GM21717 (cell line): ENCODE measurements at regions not wholly inside any gene's neighbourhood (a gene's known extent, or its start where the extent isn't known, plus 50 kb on each side); places are given as distances from the start of the nearest gene placed in this dataset.

Source experiments
- ATAC-seq: cut with Tn5 transposase; IDR thresholded peaks from one replicate; pipeline ENCODE4 v1.9.1; 2021; ENCODE audit warnings: mild to moderate bottlenecking, moderate library complexity; ENCODE audit not compliant: unreplicated experiment

DNA sequence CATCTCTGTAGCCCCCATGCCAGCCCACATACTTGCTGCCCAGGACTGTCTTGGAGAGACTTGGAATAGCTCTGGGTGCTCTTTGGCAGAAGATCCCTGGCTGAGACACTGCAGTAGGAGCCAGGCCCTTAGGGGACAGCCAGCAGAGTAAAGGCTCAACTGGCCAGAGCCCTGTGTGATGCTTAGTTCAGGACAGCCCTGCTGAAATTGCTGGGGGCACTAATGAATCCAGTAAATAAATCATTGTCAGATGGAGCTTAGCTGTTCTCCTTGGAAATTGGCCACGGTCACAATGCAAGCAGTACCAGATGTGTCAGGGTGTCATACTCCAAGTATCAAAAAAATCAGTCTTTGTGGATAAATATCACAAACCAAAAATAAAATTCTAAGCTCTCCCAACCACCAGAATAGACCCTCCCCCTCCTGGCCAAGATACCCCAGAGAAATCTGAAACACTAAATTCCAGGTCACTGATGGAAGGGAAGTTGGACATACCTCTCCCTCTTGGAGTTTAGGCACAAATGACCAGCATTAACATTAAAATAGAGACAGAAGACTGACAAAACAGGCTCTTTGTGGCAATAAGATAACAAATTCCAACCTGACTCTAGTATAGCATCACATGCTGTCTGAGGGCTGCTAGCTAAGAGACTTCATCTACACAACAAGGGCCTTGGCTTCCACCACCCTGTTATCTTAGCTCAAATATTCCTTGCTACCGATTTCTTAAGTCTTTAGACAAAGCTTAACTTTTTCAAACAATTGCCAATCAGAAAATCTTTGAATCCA, 83.2 kb upstream of the DNAH14 start:
- no peak for ATAC-seq

DNA sequence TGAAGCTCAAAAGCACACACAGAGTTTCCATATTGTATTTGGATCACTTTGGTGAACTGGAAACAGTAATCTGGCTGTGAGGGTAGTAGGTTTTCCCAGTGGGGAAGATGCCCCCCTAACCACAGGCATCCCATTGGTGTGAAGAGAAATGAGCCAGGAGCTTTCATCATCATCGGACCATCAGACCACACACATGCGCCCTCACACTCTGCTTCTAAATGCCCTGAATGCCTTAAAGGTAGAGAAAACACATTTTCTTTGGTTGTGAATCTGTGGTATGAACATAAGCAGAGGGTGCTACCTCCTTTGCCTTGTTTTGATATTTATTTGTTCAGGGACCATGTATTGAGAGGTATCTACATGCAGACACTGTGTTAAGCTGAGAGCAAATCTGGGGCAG, 79.0 kb upstream of the DNAH14 start:
- ATAC-seq: no peak

DNA sequence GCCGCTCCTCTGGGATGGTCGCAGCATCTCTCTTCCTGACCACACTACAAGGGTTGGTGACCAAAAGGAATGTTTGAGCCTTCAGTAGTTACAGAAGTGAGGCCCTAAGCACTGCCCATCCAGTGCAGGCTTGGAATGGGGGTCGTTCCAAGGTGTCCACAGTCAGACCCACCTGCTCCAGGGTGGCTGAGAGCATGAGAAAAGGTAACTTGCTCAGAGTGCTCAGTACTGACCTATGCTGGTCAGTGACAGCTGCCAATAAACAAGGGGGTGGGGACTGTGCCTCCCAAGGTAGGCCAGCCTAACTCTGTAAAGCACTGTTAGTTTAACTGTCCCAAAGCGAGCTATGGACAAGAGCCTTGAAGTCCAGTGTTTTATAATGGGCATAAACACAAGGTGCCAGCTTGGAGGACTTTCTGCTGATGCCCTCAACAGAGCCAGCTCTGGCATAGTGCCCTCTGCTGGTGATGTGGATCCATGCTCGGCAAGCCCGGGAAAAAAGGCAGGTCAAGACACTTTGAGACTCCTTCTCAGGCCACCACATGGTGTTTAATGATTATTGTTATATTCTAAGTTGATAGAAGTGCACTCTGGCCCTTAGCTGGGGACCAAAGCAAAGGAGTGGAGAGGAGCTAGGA, 78.1 kb upstream of the DNAH14 start:
- peak; percentile 76 for ATAC-seq

DNA sequence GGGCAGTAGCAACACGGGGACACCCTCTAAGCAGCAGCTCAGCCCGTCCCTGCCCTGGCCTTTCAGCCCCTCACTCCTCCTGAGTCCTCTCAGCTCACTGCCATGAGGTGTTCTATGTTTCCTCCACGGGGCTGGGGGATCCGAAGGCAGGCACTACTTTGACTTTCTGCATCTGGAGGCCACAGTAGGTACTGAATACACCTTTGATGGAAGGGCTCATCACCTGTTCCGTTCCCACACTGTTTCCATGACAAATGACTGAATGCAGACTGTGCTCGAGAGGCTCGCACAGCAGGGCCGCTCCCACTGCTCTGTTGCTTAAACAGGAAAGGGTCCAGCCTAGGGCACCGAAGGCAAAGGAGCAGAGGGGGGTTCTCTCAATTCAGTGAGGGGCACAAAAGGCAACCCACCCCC, 77.6 kb upstream of the DNAH14 start:
- ATAC-seq: peak; percentile 13

DNA sequence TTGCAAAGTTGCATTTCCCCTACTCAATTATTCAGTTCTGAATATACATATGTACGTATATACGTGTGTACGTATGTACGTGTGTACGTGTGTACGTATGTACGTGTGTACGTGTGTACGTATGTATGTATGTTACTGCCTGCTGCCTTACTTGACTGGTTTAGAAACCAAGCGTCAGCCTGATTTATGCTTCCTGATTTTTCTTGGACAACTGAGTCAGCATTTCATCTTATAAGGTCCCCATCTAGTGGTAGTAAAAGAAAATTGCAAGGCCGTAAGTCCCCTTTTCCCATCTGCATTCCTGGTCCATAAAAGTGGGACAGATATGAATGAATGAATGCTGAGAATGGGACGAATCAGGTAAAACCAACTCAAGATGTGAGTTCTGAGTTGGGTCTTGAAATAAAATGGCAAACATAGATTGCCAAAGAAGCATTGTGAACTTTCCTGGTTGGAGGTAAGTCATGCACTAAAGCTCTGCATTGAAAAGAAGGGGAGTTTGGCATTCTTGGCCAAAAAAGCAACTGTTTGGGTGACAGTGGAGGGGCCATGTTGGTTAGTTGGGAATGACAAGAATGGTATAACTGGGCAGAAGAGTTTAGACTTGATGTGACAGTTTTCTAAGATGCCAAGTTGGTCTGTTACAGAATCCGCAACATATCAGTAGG, 76.4 kb upstream of the DNAH14 start:
- no peak for ATAC-seq

DNA sequence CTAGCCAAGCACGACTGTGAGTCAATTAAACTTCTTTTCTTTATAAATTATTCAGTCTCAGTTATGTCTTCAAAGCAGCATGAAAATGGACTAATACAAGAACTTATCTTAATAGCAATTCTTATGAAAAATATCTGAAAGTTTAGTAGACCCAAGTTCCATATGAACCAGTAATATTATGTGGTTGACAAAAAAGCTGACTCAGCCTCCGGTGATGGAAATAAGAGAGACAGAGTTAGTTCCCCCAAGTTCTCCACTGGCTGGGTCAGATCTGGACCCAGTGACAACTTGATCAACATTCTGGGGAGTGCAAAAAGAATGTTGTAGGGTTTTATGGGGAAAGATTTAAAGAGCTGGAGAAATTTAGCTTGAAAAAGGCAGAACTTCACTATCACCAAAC, 72.5 kb upstream of the DNAH14 start:
- no peak for ATAC-seq

DNA sequence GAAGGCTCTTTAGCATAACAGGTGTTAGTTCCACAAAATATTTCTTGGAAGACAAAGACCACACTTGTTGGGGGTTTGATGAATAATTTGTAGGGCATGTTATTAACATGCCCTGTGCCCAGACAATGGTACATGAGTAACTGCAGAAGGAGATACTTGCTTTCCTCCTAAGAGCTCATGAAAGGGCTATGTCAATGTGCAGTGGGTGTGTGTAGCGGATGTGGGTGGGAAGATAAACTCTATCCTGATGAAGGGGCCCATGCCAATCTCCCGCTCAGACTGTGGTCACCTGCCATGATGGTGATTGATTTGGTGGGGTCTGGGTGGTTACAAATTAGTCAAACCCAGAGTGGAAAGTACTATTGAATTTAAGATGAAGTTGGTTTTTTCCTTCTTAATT, 69.8 kb upstream of the DNAH14 start:
- no peak for ATAC-seq

DNA sequence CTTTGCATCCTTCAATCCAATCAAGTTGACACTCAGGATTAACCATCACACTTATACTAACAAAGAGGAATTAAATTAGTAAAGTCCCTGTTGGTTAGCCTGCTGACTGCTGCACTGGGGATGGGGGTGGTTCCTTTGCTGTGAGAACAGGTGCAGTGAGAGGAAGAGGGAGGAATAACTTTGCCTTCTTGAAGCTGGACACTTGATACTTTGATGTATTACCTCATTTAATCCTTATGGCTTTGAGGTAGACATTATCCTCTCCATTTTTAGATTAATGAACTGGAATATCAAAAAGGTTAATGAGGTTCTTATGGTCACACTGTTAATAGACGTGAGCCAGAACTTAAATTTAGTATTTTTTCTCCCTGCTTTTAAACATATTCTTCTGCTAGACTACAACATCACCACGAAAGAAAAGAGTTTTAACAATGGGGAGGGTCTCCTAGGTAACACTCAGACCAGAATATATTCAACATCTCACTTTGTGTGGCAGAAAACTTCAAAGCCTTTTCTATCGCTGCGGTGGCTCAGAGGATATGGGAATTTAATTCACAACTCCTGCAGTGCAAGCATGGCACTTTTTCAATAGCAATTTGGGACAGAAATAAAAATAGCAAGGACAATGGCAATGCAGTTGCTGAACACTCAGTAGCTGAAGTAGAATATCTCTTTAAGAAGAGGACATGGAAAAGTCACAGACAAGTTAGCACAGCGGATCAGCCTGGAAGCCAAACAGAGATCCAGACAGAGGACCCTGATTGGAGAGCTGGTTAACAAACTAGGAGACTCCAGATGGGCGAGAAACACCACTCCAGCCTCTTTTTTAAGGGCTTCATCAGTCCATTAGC, 68.8 kb upstream of the DNAH14 start:
- ATAC-seq: no peak

DNA sequence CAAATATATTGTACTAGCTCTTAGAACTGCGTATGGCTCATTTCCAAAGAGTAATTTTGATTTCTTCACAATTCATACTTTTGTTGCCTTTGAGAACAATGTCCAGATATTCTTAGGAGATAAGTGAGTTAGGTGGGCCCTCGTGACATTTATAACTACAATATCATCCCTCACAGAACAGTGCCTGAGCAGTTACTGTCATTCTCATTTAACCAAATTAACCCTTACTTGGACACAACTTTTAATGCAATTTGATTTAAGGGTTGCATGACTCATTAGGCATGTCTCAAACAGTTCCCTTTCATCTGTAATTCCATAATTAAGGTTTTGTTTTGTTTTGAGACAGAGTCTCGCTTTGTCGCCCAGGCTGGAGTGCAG, 68.1 kb upstream of the DNAH14 start:
- ATAC-seq: no peak

DNA sequence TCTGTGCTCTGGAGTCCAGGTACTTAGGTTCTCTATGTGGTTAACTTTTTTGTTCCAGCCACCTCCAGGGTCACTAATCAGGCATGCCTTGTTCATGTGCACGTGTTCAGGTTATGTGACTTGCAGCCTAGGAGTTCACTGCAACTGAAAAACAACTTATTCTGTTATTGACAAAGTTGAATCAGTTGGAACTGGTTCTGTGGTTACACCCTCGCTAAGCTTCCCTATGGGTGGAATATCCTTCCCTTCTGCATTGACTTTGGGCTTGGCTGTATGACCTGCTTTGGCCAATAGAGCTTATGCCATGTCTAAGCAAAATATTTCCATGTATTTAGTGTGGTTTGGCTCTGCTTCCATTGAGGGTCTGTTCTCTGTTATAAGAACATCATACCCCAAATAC, 66.0 kb upstream of the DNAH14 start:
- no peak for ATAC-seq

DNA sequence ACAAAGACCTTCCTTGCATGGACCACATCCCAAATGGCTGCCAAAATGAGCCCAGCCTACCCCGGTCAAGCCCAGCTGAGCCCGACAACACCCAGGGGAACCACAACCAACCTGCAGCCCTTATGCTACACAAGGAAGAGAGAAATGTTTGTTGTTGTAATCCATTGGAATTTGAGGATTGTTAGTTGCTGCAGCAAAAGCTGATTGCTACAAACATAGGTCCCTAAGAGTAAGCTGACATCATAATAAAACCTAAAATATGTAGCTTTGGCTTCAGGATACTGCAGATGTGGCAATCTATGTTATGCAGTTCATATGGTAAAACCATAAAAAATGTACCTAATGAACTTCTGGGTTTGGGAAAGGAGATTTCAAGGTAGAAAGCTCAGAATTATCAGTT, 65.5 kb upstream of the DNAH14 start:
- ATAC-seq: no peak

DNA sequence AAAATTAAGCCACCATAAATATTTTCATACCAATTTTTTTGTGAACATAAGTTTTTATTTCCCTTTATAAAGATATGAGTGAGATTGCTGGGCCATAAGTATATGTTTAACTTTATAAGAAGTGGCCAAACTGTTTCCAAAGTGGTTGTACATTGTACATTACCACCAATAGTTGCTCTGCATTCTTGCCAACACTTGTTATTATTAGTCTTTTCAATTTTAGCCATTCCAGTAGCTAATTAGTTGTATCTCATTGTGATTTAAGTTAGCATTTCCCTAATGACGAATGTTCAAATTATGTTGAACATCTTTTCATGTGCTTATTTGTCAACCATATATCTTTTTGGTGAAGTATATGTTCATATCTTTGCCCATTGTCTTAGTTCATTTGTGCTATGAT, 64.0 kb upstream of the DNAH14 start:
- ATAC-seq: no peak

DNA sequence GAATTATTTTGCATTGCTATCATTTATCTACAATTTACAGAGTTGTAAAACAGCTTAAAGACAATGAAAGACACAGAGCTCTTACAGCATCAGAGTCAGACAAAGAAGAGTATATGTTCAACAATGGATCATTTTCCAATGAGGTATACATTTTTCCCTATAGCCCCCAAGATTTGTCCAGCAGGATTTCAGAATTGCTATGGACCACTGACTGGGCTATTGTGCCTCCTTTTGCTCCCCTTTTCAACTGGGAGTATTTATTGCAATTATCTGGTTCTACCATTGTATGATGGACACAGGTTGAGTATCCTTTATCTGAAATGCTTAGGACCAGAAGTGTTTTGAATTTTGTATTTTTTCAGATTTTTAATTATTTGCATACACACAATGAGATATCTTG, 62.5 kb upstream of the DNAH14 start:
- ATAC-seq: no peak

DNA sequence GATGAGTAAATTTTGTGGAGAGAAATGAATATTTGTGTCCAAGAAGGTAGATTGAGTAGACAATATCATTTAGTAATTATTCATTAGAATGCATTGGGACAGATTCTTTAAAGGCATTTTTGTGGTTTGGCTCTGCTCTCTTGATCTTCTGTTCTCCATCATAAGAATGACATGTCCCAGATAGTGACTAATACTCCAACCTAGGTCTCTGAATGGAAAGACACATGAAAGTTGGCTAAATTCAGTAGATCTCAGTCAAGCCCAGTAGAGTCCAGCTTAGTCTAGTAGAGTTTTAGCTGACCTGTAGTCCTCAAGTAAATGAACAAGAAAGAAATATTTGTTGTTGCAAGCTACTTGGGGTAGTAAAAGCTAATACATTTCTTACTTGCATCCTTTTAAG, 61.8 kb upstream of the DNAH14 start:
- no peak for ATAC-seq

DNA sequence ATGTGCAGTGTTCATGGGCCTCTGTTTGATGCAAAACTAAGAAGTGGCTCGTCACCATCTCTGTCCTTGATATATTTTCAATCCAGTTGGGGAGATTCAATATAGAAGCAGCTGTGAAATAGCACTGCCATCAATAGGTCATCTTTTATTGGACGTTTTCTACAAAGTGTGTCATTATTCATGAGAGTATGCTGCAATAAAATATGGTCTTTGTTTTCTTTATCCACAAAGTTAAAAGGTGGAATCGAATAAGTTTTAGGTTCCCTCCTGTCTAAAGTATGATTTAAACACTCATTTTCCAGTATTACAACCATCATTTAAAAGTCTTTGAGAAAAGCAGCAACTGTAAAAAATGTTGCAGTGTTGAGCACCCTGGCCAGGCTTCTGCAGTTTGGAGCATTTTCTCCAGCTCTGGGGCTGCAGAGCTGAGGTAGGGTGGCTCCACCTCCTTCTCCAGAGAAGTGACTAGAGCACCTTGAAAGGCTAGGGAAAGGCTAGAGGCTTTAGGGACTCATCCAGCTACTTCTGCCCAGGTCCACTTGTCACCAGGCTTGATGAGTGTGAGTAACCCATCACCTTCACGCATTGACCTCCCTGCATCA, 56.5 kb upstream of the DNAH14 start:
- no peak for ATAC-seq

DNA sequence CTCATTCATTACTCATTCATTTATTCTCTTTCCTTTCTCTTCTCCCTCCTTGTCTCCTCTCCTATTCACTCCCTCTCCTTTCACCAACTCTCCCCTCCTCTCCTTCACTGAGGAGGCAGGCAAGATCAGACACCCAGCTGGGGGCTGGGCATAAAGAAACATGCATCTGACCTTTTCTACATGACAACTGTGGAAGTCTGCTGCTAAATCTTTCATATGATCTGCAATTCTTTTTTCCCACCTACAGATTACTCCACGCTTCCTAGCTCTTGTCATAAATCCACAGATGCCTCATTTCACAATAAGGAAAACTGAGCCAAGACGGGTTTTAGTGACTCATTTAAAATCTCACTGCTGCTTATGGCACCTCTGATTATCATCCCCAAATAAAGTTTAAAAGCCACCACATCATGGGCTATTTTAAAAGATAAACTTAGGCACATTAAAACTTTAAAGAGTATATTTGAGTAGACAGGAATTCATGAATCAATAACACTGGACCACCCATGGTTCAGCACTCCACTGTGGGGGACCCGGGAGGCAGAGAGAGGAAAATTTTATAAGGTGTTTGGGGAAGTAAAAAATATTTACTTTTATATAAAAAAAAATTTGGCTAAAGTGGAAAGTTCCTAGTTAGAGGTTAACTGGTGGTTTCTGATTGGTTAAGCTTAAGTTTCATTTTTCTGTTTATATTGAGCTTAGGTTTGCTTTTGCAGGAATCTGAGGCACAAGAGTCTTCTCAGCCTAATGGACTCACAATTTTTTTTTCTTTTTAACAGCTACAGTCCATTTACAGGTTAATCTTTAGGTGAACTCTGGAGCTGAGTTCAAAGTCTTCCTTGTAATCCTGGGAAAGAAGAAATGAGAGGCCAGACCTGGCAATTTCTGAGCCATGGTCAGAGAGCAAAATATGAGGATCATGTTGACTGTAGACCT, 55.8 kb upstream of the DNAH14 start:
- no peak for ATAC-seq

DNA sequence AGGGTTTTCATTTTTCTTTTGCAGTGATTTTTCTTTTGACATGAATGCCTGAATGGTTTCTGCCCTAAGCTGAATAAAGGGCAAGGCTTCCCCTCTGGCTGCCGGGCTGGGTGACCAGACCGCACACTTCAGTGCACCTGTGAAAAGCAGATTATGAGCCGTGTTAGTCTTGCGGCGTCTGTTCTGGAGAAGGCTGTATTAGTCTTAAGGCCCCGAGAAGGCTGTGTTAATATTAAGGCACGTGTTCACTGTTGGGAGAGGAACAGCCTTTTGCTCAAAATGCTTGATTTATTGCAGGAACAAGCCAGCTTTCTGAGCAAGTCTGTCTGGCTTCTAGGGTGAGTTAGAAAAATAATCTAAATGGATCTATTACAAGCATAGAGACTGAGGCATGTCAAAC, 54.7 kb upstream of the DNAH14 start:
- no peak for ATAC-seq

DNA sequence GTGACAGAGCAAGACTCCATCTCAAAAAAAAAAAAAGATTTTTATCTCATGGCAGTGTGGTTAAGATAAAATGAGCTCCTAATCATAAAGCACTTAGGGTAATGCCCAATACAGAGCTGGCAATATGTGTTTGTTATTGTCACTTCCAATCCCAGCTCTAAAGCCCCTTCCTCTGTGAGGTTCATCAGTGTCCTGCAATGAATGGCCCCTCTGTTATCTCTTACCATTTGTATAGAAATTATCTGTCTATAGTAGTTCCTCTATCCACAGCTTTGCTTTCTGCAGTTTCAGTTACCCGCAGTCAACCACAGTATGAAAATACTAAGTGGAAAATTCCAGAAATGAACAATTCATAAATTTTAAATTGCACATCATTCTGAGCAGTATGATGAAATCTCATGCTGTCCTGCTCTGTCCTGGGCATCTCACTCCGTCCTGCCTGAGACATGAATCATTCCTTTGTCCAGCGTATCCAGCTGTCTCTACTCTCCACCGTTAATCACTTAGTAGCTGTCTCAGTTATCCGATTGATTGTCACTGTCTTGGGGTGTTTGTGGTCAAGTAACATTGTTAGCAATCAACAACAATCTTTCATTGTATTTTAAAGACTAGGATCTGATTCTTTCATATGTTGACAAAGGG, 50.2 kb upstream of the DNAH14 start:
- ATAC-seq: no peak
